NAMALWA (cell line): ENCODE measurements at regions not wholly inside any gene's neighbourhood (a gene's known extent, or its start where the extent isn't known, plus 50 kb on each side); places are given as distances from the start of the nearest gene placed in this dataset.
"Not testable (repeated sequence)": the region's sequence is repeated elsewhere in the genome, so short reads cannot be mapped to it uniquely, and the experiment has no call there.

ENCODE experiments used
- DNase-seq: peaks from one replicate; pipeline ENCODE4 v3.0.0-alpha.2; 2015; ENCODE audit warnings: low spot score

- no peak for DNase-seq
Measured at GRCh38 chr10:53430974-53431373, 658.4 kb upstream of the MBL2 start.

- DNase-seq = no peak
Measured at GRCh38 chr10:53430127-53430891, 657.7 kb upstream of the MBL2 start.

GRCh38 chr10:53422223-53422888 lies 649.8 kb upstream of the MBL2 start:
- no peak for DNase-seq

- DNase-seq = no peak
Measured at GRCh38 chr10:53412651-53413050, 640.1 kb upstream of the MBL2 start.

GRCh38 chr10:53406532-53406931 lies 633.9 kb upstream of the MBL2 start:
- no peak for DNase-seq

- DNase-seq = no peak
Measured at GRCh38 chr10:53403688-53404087, 631.1 kb upstream of the MBL2 start.

GRCh38 chr10:53402594-53402993 lies 630.0 kb upstream of the MBL2 start:
- no peak for DNase-seq

GRCh38 chr10:53401536-53401935 lies 629.0 kb upstream of the MBL2 start:
- DNase-seq = no peak

- DNase-seq = no peak
Measured at GRCh38 chr10:53396876-53397275, 624.3 kb upstream of the MBL2 start.

- no peak for DNase-seq
Measured at GRCh38 chr10:53395449-53395848, 622.9 kb upstream of the MBL2 start.

- no peak for DNase-seq
Measured at GRCh38 chr10:53387562-53387961, 615.0 kb upstream of the MBL2 start.

GRCh38 chr10:53382543-53382942 lies 610.0 kb upstream of the MBL2 start:
- no peak for DNase-seq

GRCh38 chr10:53379956-53380355 lies 607.4 kb upstream of the MBL2 start:
- no peak for DNase-seq

- no peak for DNase-seq
Measured at GRCh38 chr10:53370347-53370746, 597.8 kb upstream of the MBL2 start.

- DNase-seq = no peak
Measured at GRCh38 chr10:53361936-53362335, 589.4 kb upstream of the MBL2 start.

- no peak for DNase-seq
Measured at GRCh38 chr10:53361281-53361680, 588.7 kb upstream of the MBL2 start.

GRCh38 chr10:53358978-53359377 lies 586.4 kb upstream of the MBL2 start:
- DNase-seq = not testable (repeated sequence)

GRCh38 chr10:53358536-53358935 lies 586.0 kb upstream of the MBL2 start:
- no peak for DNase-seq

GRCh38 chr10:53357587-53357986 lies 585.0 kb upstream of the MBL2 start:
- DNase-seq = no peak

GRCh38 chr10:53356616-53357349 lies 584.2 kb upstream of the MBL2 start:
- DNase-seq = no peak

- DNase-seq = not testable (repeated sequence)
Measured at GRCh38 chr10:53342531-53342930, 569.9 kb upstream of the MBL2 start.

GRCh38 chr10:53338199-53338598 lies 565.6 kb upstream of the MBL2 start:
- DNase-seq = not testable (repeated sequence)
